Spleen (tissue), 7 donors: ENCODE measurements at regions not wholly inside any gene's neighbourhood (a gene's known extent, or its start where the extent isn't known, plus 50 kb on each side); places are given as distances from the start of the nearest gene placed in this dataset.

ENCODE experiments used
- POLR2A ChIP-seq, 3 donors: fragments of 450-650 bp; IDR thresholded peaks; one replicate each; pipeline ENCODE4 v1.5.1; 2017; ENCODE audit warnings: antibody characterized with exemption in 3 of 3, mild to moderate bottlenecking in 1 of 3
- POLR2AphosphoS5 ChIP-seq, 3 donors: sonication (generic); formaldehyde crosslinking; IDR thresholded peaks; one replicate each; pipeline ENCODE4 v1.5.1; 2017; ENCODE audit warnings: antibody characterized with exemption in 3 of 3
- TF ChIP-seq, protein P1 (sequence below), 11 experiments: fragments of 200-600 bp in 7 of 11; fragments of 450-650 bp in 4 of 11; sonication (generic) in 4 of 11; IDR thresholded peaks in 8 of 11; conservative IDR thresholded peaks in 3 of 11; 1 replicate in 7 of 11; 2 replicates in 4 of 11; pipeline versions ENCODE4 v1.4.0 to v1.8.0; 2016 to 2021; ENCODE audit warnings: antibody characterized with exemption in 11 of 11, inconsistent platforms in 4 of 11, mild to moderate bottlenecking in 1 of 11
- donor health status: DM: no; HTN: no; CAD: no; lungs with moderate emphysema.
- donor health status: DM: no; HTN: no; CAD: no.
- donor health status: DM: no; HTN: no; CAD: no.

DNA sequence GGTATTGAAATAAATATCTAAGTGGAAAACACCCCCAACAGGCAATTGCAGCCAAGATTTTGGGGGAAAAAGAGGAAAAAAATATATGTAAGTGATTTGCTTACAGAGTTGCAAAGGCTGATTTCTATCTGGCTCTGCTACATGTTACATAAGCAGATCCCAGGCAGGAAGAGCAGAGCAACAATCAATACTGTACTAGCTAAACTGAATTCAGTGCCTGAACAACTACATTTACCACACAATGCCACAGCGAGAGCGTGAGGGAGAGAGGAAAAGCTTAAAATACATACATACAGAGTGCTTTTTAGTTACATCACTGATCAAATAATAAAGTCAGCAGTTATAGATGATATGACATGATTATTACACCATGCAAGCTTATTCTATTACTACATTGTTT, 665.6 kb upstream of the ARGLU1 start:
- TF ChIP-seq POLR2A (IDR thresholded peaks at IDR 0.05) (no peak), POLR2AphosphoS5 (IDR thresholded peaks at IDR 0.05) (no peak)
- TF ChIP-seq, protein P1, sequence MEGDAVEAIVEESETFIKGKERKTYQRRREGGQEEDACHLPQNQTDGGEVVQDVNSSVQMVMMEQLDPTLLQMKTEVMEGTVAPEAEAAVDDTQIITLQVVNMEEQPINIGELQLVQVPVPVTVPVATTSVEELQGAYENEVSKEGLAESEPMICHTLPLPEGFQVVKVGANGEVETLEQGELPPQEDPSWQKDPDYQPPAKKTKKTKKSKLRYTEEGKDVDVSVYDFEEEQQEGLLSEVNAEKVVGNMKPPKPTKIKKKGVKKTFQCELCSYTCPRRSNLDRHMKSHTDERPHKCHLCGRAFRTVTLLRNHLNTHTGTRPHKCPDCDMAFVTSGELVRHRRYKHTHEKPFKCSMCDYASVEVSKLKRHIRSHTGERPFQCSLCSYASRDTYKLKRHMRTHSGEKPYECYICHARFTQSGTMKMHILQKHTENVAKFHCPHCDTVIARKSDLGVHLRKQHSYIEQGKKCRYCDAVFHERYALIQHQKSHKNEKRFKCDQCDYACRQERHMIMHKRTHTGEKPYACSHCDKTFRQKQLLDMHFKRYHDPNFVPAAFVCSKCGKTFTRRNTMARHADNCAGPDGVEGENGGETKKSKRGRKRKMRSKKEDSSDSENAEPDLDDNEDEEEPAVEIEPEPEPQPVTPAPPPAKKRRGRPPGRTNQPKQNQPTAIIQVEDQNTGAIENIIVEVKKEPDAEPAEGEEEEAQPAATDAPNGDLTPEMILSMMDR (IDR thresholded peaks at IDR 0.05 in 8 of 11, conservative IDR thresholded peaks at IDR 0.05 in 3 of 11), result no peak
